AG09309 (cell line): ENCODE measurements at regions not wholly inside any gene's neighbourhood (a gene's known extent, or its start where the extent isn't known, plus 50 kb on each side); places are given as distances from the start of the nearest gene placed in this dataset.
"Not testable (repeated sequence)": the region's sequence is repeated elsewhere in the genome, so short reads cannot be mapped to it uniquely, and the experiment has no call there.

Source experiments
- DNase-seq: peaks from one replicate; pipeline ENCODE4 v3.0.0-alpha.2; 2010; ENCODE audit warnings: low read depth
- H3K4me3 ChIP-seq: 2 replicates; pipeline ENCODE4 v1.5.1; 2011; ENCODE audit warnings: mild to moderate bottlenecking, low read depth, low read length, moderate library complexity; ENCODE audit not compliant: control insufficient read depth
- TF ChIP-seq, protein P1 (sequence below): IDR thresholded peaks from 2 replicates; pipeline ENCODE4 v1.5.1; 2011; ENCODE audit warnings: mild to moderate bottlenecking, low read depth, low read length, inconsistent platforms; ENCODE audit not compliant: insufficient read depth, control insufficient read depth; ENCODE audit errors: missing control alignments

DNA sequence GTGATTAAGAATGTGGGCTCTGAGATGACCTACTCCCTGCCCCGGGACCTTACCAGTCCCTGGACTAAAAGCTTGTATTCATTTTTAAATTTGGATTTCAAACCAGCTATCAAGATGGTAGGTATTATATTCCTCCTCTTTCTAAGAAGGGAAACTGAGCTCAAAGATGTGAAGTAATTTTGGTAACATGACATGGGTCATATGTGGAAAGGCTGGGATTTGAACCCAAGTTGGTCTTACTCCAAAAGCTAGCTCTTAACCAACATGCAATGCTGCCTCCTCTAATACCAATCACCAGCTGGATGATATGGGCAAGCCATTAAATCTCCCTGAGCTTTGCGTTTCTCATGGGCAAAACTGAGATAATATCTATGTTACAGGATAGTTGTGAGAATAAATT, 166.4 kb upstream of the SLC38A2 start:
- H3K4me3 ChIP-seq, result no peak overlapping the region
- DNase-seq, result no peak

GRCh38 chr12:46537387-46537955, 164.9 kb upstream of the SLC38A2 start:
- H3K4me3 ChIP-seq, result no peak overlapping the region
- DNase-seq, result no peak
- TF ChIP-seq, protein P1, sequence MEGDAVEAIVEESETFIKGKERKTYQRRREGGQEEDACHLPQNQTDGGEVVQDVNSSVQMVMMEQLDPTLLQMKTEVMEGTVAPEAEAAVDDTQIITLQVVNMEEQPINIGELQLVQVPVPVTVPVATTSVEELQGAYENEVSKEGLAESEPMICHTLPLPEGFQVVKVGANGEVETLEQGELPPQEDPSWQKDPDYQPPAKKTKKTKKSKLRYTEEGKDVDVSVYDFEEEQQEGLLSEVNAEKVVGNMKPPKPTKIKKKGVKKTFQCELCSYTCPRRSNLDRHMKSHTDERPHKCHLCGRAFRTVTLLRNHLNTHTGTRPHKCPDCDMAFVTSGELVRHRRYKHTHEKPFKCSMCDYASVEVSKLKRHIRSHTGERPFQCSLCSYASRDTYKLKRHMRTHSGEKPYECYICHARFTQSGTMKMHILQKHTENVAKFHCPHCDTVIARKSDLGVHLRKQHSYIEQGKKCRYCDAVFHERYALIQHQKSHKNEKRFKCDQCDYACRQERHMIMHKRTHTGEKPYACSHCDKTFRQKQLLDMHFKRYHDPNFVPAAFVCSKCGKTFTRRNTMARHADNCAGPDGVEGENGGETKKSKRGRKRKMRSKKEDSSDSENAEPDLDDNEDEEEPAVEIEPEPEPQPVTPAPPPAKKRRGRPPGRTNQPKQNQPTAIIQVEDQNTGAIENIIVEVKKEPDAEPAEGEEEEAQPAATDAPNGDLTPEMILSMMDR, result no peak

More for the DNA sequence above, 166.4 kb upstream of the SLC38A2 start:
- TF ChIP-seq, protein P1, result no peak

GRCh38 chr12:46536316-46536715, 163.7 kb upstream of the SLC38A2 start:
- DNase-seq, H3K4me3 ChIP-seq: not testable (repeated sequence)

DNA sequence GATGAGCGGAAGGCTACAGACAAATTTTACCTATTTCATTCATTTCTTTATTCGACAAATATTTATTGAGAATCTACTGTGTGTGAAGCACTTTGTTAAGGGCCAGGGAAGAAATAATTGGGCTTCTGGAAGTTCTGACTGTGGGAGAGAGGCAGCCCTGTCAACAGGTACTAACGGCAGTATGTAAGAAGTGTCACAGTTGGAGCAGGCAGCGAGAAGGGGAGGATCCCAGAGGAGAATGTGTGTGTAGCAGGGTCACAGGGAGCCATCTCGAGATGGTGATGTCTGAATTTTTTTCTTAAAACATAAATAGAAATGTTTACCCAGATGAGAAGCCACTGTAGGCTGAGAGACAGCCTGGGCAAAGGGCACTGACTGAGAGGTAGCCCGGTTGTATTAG, 163.3 kb upstream of the SLC38A2 start:
- no peak overlapping the region for H3K4me3 ChIP-seq
- no peak for DNase-seq
- TF ChIP-seq, protein P1, result no peak

GRCh38 chr12:46535376-46535775, 162.8 kb upstream of the SLC38A2 start:
- H3K4me3 ChIP-seq, result no peak overlapping the region
- DNase-seq, result no peak
- TF ChIP-seq, protein P1, result no peak

DNA sequence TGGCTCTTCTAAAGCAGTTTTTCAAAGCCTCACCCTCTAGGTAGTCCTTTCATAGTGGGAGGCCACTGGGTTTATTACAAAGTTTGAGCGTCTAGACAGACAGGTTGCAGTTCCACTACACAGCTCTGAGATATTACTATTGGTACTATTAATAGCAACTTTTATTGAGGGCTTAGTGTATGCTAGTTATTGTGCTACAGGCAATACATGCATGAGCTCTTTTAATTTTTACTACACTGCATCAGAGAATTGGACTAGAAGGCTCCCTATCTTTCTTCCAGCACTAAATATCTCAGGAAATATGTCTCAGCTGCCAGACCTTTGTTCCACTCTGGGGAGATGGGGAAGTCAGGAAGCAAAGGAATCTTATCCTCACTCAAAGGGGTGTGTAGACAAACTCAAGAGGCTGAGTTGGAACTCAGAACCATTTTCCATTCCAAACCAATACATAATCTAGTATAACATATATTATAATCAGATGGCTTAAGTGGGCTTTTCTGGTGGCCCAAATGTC, 161.8 kb upstream of the SLC38A2 start:
- TF ChIP-seq, protein P1, result no peak
- DNase-seq, result no peak
- H3K4me3 ChIP-seq, result no peak overlapping the region

- DNase-seq, result no peak
Observed at GRCh38 chr12:46533723-46534122, 161.2 kb upstream of the SLC38A2 start.

More at GRCh38 chr12:46533723-46534122, 161.2 kb upstream of the SLC38A2 start:
- TF ChIP-seq, protein P1, result no peak
- H3K4me3 ChIP-seq, result no peak overlapping the region
